DLD1 (cell line): ENCODE measurements at regions not wholly inside any gene's neighbourhood (a gene's known extent, or its start where the extent isn't known, plus 50 kb on each side); places are given as distances from the start of the nearest gene placed in this dataset.

ENCODE experiments used
- in situ Hi-C: cut with HindIII; loops from 2 replicates; pipeline ENCODE4 v1.10.0; 2017; ENCODE audit warnings: low sequenced_read_pairs

DNA sequence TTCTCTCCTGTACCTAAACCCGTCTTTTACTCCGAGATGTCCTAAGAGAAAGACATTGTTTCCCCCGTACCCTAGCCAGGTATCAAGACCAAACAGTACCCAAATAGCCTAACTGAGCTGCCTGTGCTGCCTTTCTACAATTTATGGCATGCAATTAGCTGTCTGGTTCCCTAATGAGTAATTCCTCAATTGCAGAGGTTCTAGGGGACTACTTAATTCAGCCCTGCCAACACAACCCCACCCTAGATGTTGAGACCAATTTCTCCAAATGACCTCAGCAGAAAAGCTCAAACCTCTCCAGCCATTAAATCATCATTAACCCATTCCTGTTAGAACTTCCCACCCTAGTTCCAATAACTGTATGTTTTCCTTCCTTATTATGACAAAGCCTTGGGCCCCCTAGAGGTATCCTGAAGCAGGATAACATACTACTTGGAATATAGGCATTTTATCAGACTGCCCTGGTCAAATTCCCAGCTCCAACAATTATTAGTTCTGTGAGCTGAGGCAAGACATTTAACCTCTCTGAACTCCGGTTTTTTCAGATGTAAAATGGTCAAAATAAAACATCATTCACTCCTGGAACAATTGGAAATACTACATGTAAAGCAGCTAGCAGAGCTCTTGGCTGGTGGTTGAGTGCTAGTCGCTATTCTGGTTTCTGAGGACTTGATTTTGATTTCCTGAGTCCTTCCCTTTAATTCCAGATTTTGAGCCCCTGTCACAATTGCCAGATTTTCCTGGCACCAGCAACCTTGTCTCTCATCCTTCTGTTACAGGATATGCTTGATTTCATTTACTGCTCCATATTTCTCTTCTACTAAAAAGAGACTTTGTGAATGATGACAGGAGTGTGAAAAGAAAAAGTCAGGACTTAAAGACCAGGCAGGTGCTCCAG, 244.6 kb upstream of the TENM3 start:
- in situ Hi-C loops: no loop called here

DNA sequence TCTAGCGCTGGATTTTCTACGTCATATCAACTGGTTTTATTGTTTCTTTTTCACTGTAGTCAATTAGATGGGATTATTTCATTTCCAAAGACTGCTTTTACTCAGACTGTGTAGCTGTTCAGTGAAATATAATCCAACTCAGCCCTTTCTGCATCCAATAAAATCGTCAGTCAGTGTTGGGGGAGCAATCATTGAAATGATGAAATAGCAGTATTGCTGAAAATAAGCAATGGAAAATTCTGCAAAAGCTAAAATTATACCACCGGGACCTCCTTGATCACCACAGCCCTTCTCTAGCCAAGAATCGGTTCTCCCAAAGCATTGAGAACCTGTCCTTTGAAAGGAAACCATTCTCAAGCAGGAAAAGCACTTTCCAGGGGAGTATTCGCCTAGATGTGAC, 243.1 kb upstream of the TENM3 start:
- in situ Hi-C loops: no loop called here

DNA sequence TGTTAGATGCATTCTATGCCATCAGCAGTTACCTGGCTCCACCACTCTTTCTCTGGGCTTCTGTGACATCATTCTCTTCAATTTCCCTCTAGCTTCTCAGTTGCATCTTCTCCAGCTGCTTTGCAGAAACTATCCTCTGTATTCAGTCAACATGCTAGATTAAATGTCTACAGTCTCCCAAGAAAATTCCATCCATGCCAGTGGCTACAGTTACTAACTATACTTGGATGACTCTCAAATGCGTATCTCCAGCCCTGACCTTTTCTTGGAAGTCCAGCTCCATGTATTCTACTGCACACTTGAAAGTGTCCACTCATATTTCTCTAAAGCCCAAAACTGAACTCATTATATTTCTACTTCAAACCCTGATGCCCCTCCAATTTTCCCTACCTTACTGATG, 232.3 kb upstream of the TENM3 start:
- in situ Hi-C loops: no loop called here

- in situ Hi-C loops: no loop called here
Observed at GRCh38 chr4:182014164-182014563, 229.0 kb upstream of the TENM3 start.

DNA sequence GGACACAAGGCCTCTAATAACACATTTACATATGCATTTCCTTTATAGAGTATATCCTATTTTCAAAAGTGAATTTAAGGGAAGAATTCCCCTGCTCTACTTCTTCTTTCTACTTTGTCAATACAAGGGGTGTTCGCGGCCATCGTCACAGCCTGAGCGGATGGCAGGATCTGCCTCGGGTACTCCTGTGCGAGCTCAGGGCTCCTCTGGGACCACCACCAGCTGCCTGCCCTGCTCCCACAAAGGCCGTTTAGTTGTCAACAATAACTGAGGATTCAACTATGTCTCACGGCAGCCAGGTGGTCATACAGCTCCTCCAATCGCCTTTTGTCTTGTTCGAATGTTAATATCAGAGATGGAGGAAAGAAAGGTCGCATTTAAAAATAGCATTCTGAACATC, 228.2 kb upstream of the TENM3 start:
- in situ Hi-C loops: no loop called here

- in situ Hi-C loops: no loop called here
Observed at GRCh38 chr4:182015893-182016292, 227.3 kb upstream of the TENM3 start.

GRCh38 chr4:182017038-182017437, 226.2 kb upstream of the TENM3 start:
- in situ Hi-C loops: no loop called here

DNA sequence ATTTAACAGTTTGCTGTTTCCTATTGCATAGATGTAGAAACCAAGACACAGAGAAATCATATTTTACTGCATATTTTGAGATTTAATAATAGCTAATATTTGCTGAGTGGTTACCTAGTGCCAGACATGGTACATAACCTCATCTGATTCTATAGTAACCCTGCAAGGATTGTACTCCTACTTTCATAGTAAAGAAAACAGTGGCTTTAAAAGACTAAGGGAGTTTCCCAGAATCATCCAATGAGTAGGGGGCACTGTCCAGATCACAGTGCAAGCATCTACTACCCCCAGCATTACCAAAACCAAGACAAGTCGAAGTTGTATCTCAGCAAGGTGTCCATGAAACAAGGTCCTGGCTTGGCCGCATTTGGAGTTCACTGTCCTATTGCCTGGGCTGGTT, 224.5 kb upstream of the TENM3 start:
- in situ Hi-C loops: no loop called here

DNA sequence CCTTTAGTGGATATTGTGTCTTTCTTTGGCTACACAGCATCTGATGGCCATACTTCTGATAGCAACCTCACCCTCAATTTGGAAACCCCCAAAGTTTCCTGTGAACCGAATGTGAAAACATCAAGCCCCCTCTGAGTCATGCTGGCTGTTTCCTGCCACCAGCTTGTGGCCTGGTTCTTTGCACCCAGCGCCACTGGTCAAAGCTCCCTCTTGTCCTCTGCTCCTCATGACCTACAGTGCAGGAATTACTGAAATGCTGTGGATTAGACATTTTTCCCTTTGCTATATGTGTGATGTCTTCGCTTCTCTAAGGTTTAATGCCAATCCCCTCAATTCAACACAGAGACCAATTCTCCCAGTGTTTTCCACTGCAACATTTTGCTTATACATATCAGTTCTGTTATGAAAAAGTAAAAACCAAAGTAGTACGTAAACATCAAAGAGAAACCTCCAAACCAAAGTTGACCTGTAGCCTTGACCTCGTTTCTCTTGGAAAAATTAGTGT, 224.0 kb upstream of the TENM3 start:
- in situ Hi-C loops: no loop called here

- in situ Hi-C loops: no loop called here
Observed at GRCh38 chr4:182022909-182023308, 220.3 kb upstream of the TENM3 start.

DNA sequence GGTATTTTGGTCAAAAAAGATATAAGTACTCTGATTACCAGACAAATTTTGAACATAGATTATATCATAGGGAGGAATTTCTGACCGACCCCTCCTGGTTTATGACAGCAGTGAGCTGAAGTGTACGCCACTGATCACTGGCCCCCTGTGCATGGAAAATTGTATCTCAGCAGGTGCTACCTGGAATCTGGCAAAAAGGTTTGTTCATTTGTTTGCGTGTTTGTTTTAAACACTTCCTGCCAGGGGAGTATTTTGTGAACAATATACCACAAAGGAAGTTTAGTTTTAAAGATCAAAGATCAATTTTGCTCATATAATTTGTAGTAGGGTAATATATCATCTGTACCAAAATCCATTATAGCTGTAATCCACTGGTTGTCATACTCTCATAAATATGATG, 219.7 kb upstream of the TENM3 start:
- in situ Hi-C loops: no loop called here

- in situ Hi-C loops: no loop called here
Observed at GRCh38 chr4:182042945-182043344, 200.3 kb upstream of the TENM3 start.

- in situ Hi-C loops: no loop called here
Observed at GRCh38 chr4:182048871-182049270, 194.3 kb upstream of the TENM3 start.

- in situ Hi-C loops: no loop called here
Observed at GRCh38 chr4:182056866-182057265, 186.3 kb upstream of the TENM3 start.

DNA sequence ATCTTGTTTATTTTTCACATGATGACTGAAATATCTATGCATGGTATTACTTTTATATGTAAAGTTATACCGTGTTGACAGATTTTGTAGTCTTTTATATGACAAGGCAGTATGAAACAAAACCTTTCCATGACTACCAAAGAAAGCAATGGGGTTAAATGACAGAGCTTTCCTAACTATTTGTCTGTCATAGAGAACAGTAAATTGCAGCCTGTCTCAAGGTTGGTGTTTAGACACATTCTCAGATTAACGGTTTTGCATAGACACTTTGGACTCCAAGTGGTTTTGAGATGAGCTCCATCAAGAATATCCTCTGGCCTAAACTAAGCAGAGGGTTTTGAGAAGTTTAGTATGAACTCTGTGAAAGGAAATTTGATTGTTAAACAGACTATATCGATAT, 180.7 kb upstream of the TENM3 start:
- in situ Hi-C loops: no loop called here

GRCh38 chr4:182062936-182063335, 180.3 kb upstream of the TENM3 start:
- in situ Hi-C loops: no loop called here

- in situ Hi-C loops: no loop called here
Observed at GRCh38 chr4:182063651-182064050, 179.6 kb upstream of the TENM3 start.

DNA sequence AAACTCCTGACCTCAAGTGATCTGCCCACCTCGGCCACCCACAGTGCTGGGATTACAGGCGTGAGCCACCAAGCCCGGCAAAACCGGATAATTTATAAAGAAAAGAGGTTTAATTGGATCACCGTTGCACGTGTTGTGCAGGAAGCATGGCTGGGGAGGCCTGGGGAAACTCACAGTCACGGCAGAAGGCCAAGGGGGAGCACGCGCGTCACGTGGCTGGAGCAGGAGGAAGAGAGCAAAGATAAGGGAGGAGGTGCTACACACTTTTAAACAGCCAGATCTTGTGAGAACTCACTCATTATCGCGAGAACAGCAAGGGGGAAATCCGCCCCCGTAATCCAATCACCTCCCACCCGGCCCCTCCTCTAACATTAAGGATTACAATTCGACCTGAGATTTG, 177.9 kb upstream of the TENM3 start:
- in situ Hi-C loops: no loop called here

DNA sequence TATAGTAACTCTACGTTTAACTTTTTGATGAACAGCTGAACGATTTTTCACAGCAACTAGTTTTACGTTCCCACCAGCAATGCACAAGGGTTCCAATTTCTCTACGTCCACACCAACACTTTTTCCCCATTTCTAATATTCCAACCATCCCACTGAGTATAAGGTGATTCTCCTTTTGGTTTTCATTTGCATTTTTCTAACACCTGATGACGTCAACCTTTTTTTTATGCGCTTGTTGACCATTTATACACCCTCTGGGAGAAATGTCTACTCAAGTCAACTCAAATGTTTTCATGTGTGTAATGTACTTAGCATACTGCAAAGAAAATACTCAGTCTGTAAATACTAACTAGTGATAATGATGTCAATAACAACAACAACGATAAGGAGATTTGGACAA, 177.2 kb upstream of the TENM3 start:
- in situ Hi-C loops: no loop called here

- in situ Hi-C loops: no loop called here
Observed at GRCh38 chr4:182067828-182068227, 175.4 kb upstream of the TENM3 start.

DNA sequence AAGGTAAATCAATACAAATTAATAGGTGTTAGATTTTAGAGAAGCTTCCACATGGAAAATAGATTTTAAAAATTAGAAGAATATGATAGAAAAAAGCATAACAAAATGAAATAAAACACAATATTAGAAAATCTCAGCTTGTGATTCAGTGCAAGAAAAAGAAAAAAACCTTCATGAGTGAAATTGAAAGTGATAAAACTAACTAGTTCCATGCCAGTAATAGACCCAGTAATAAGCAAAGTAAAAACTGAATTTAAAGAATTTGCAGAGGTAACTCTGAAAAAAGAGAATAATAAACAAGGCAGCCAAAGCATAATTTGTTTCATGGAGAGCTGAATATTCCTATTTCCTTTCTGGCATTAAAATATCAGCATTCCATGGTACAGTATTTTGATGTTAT, 174.3 kb upstream of the TENM3 start:
- in situ Hi-C loops: no loop called here

- in situ Hi-C loops: no loop called here
Observed at GRCh38 chr4:182073278-182073677, 169.9 kb upstream of the TENM3 start.

- in situ Hi-C loops: no loop called here
Observed at GRCh38 chr4:182074139-182074538, 169.1 kb upstream of the TENM3 start.
